ENCODE measurements at regions not wholly inside any gene's neighbourhood (a gene's known extent, or its start where the extent isn't known, plus 50 kb on each side); places are given as distances from the start of the nearest gene placed in this dataset.

DNA sequence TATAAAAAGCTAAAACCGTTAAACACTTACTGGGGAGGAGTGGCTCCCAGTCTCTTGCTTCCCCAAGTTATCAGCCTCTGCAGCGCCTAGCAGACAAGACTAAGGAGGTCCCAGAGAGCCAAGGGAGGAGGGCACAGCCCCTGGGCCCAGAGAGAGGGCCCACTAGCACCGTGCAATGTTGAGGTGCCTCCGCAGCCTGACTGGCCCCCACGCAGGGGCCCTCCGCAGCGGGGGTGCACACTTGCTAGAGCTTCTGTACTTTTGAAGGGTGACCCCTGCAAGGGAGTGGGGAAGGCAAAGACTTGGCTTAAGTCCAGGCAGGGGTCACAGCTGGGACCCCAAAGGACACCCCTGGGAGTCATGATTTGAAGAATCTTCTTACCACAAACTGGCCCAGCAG, 98.0 kb downstream of the ADAMTS15 start:
- no peak overlapping the region for H3K27ac ChIP-seq
- TF ChIP-seq, protein P1, sequence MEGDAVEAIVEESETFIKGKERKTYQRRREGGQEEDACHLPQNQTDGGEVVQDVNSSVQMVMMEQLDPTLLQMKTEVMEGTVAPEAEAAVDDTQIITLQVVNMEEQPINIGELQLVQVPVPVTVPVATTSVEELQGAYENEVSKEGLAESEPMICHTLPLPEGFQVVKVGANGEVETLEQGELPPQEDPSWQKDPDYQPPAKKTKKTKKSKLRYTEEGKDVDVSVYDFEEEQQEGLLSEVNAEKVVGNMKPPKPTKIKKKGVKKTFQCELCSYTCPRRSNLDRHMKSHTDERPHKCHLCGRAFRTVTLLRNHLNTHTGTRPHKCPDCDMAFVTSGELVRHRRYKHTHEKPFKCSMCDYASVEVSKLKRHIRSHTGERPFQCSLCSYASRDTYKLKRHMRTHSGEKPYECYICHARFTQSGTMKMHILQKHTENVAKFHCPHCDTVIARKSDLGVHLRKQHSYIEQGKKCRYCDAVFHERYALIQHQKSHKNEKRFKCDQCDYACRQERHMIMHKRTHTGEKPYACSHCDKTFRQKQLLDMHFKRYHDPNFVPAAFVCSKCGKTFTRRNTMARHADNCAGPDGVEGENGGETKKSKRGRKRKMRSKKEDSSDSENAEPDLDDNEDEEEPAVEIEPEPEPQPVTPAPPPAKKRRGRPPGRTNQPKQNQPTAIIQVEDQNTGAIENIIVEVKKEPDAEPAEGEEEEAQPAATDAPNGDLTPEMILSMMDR (conservative IDR thresholded peaks at IDR 0.05): no peak

DNA sequence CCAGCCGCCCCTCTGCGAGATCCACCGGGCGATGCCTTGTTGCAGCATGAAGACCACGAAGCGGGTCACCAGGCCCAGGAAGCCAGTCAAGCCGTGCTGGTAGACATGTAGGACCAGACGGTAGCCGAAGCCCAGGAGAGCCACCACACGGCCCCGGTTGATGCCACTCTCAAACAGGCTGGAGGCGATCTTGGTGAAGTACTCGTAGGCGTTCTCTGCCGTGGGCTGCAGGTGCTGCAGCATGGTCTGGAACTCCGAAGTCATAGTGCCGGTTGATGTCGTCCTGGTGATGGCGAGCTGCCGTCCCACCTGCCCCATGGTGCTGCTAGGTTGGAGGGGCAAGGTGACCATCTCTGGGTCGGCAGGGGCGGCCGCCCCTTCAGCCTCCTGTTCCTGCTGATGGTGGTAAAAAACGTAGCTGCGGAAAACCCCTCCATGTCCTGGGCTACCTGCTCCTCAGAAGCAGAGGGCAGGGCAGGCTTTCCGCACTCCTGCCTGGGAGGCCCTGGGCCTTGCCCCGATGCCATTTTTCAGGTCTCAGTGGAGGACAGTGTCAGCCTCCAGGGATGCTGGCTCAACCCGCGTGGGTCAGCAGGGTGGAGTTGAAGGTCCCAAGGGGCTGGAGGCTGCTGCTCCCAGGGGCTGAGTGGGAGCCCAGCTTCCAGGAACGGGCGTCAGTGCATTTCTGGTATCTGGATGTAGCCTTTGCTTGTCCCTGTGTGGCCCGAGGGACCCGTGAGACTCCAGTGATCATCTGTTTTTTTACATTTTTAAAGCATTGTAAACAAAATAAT, 98.7 kb downstream of the ADAMTS15 start:
- TF ChIP-seq ZFX (IDR thresholded peaks at IDR 0.05): no peak
- TF ChIP-seq, protein P1 (conservative IDR thresholded peaks at IDR 0.05): no peak

DNA sequence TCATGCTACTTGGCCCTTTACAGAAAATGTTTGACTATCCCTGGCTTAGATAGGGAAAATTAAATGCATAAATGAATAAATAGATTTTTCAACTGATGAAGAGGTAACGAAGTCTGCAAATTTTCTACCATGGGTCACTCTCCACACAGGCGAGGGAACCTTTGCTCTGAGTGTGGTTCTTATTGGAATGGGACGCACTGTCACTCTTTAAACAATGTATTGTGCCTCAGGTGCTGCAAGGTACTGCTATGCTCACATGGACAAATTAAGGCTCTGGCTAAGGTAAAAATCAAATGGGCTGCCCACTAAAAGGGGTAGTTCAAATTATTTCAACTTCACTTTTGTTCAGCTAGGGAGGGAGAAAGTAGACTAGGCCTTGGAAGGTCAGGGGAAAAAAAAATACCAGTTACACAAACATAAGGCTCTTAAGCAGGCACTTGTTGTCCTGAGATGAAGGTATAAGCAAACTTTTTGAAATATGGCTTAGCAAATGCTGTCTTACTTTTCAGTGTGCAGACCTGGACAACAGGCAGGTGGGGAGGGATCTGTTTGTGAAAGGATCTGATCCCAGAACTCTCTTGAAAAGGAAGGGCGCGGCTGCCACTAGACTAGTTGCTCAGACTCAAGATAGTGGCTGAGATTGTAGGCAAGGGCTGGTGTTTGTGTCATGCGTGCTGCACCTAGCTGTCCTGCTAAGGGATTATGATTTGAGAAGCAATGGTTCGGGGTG, 99.5 kb downstream of the ADAMTS15 start:
- H3K27ac ChIP-seq: no peak overlapping the region
- no peak for TF ChIP-seq ZFX (IDR thresholded peaks at IDR 0.05)
- TF ChIP-seq, protein P1 (conservative IDR thresholded peaks at IDR 0.05): no peak

More for the DNA sequence above, 98.7 kb downstream of the ADAMTS15 start:
- no peak overlapping the region for H3K27ac ChIP-seq

DNA sequence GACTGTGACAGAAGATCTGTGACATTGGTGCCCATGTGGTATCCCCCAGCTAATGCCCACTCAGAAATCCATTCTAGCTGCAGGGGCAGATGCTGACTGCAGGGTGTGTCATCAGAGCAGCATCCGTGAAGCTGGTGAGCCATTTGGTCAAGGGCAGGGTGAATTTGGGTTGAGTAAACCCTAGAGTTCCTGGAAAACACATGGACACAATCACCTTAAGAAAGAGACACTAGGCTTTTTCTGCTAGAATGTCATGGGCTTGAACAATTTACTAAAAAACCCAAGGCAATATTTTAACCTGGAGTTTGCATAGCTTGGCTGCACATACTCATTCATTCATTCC, 100.0 kb downstream of the ADAMTS15 start:
- no peak overlapping the region for H3K27ac ChIP-seq
- TF ChIP-seq, protein P1 (conservative IDR thresholded peaks at IDR 0.05): no peak
- TF ChIP-seq ZFX (IDR thresholded peaks at IDR 0.05): no peak

DNA sequence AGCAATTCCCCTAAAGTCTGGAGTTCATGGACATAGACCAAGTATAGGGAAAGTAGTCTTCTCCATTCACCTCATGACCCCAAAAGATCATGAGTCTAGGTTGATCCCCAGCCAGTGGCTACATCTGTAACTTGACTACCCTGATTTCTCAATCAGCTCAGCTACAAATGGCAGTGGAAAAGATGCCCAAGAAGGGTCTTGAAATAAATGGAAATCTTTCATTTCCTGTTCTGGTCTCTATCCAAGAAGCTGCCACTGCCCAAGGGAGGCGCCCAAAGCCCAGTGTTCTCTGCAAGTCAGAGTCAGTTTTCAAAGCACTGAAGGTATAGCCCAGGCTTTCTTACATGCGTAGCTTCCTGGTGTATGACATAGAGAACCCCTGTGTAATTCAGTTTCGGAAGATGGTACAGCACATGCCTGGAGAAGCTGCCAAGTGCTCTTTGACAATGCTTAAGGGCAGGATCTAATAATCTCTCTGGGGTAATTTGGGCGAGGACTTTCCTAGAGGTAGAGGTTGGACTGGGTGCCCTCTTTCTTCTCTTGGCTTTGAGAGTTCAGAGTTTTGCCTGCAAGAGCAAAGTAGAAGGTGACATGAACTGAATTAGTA, 101.1 kb downstream of the ADAMTS15 start:
- no peak overlapping the region for H3K27ac ChIP-seq
- TF ChIP-seq, protein P1 (conservative IDR thresholded peaks at IDR 0.05): no peak
- no peak for TF ChIP-seq ZFX (IDR thresholded peaks at IDR 0.05)

DNA sequence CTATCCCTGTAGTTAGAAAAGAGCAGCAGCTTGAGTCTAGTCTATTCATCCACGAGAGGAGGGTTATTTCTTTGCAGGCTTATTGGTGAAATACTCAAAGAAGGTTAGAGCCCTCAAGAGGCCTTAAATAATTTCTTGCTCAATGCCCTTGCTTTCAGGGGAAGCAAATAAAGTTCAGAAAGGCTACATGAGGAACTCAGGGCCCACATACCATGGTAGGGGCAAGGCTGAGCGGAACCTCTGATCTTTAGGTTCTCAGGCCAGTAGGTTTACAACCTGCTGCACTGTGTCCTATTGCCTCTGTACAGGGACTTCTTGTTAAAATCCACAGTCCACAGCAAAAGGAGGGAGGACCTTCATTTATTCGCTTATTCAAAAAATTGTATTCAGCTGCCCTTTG, 101.7 kb downstream of the ADAMTS15 start:
- TF ChIP-seq, protein P1 (conservative IDR thresholded peaks at IDR 0.05): no peak
- TF ChIP-seq ZFX (IDR thresholded peaks at IDR 0.05): no peak
- no peak overlapping the region for H3K27ac ChIP-seq

DNA sequence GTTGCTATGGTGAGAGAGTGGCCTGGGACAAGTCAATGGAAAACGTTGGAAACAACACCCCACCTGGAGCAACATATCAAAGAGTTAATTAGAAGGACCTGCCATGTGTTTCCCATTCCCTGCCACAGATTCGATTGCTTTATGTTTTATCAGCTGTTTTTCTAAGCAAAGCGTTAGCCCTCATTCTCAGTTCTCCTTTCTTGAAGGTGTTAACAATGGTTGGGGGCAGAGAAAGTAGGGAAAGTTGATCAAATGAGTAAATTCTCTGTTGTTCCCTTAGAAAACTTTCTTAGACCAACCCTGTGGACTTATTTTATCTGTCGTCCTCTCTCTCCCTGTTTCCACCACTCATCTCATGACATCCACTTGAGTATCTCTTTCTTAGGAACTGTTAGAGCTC, 102.5 kb downstream of the ADAMTS15 start:
- no peak for TF ChIP-seq ZFX (IDR thresholded peaks at IDR 0.05)
- TF ChIP-seq, protein P1 (conservative IDR thresholded peaks at IDR 0.05): no peak

More for the DNA sequence above, 102.5 kb downstream of the ADAMTS15 start:
- H3K27ac ChIP-seq: no peak overlapping the region

Data from C4-2B (cell line).